CD4-positive, alpha-beta T cell (primary cell): ENCODE measurements at regions not wholly inside any gene's neighbourhood (a gene's known extent, or its start where the extent isn't known, plus 50 kb on each side); places are given as distances from the start of the nearest gene placed in this dataset.

Experiments
- ATAC-seq: fragments of 200-7000 bp; cut with Tn5 transposase; one replicate; pipeline ENCODE4 v1.10.0; 2022; ENCODE audit warnings: mild to moderate bottlenecking; ENCODE audit not compliant: poor library complexity
- CTCF ChIA-PET: fragments of 350-600 bp; sonication (Branson Sonifier 250); formaldehyde crosslinking; loops from one replicate; lab custom pipeline; 2021; ENCODE audit warnings: antibody characterized with exemption, inconsistent platforms; lab: Charles Lee
- POLR2A ChIA-PET: fragments of 350-600 bp; sonication (Branson Sonifier 250); formaldehyde crosslinking; loops from one replicate; lab custom pipeline; 2021; ENCODE audit warnings: antibody characterized with exemption, inconsistent platforms; lab: Charles Lee
- DNase-seq, 14 experiments: peaks; one replicate each; pipeline ENCODE4 v3.0.0-alpha.2; 2013 to 2020; ENCODE audit warnings: mixed read lengths in 2 of 14
- H3K27ac ChIP-seq, 2 donors: one replicate each; pipeline versions ENCODE4 v1.5.1 to v1.7.0; 2013; ENCODE audit warnings: low read length in 2 of 2, low read depth in 1 of 2, mild to moderate bottlenecking in 1 of 2
- H3K27me3 ChIP-seq, 2 experiments: 1 replicate in 1 of 2; 2 replicates in 1 of 2; pipeline versions ENCODE4 v1.6.1 to v1.7.0; 2013; ENCODE audit warnings: low read length in 2 of 2, control low read depth in 1 of 2, mild to moderate bottlenecking in 1 of 2, moderate library complexity in 1 of 2; ENCODE audit not compliant: insufficient read depth in 2 of 2, control insufficient read depth in 1 of 2
- H3K36me3 ChIP-seq: one replicate; pipeline ENCODE4 v1.6.1; 2013; ENCODE audit warnings: low read length, control low read depth; ENCODE audit not compliant: insufficient read depth
- H3K4me1 ChIP-seq: one replicate; pipeline ENCODE4 v1.6.1; 2013; ENCODE audit warnings: low read length, control low read depth; ENCODE audit not compliant: insufficient read depth
- H3K4me3 ChIP-seq: one replicate; pipeline ENCODE4 v1.5.1; 2013; ENCODE audit warnings: mild to moderate bottlenecking, low read length, moderate library complexity
- H3K9me3 ChIP-seq, 2 experiments: 1 replicate in 1 of 2; 2 replicates in 1 of 2; pipeline versions ENCODE4 v1.6.1 to v1.7.0; 2013; ENCODE audit warnings: low read length in 2 of 2, mild to moderate bottlenecking in 2 of 2, control low read depth in 1 of 2, moderate library complexity in 1 of 2; ENCODE audit not compliant: control insufficient read depth in 1 of 2, insufficient read depth in 1 of 2
- H3K27ac Mint-ChIP-seq: one replicate; pipeline ENCODE4 v1.8.0; 2020; ENCODE audit warnings: mixed read lengths
- H3K27me3 Mint-ChIP-seq: one replicate; pipeline ENCODE4 v1.8.0; 2021; ENCODE audit warnings: mixed read lengths
- H3K36me3 Mint-ChIP-seq: one replicate; pipeline ENCODE4 v1.8.0; 2021; ENCODE audit warnings: low read depth, mixed read lengths
- H3K4me1 Mint-ChIP-seq: one replicate; pipeline ENCODE4 v1.8.0; 2021; ENCODE audit warnings: low read depth, mixed read lengths
- H3K4me3 Mint-ChIP-seq: one replicate; pipeline ENCODE4 v1.8.0; 2020; ENCODE audit warnings: mild to moderate bottlenecking, mixed read lengths
- H3K9me3 Mint-ChIP-seq: one replicate; pipeline ENCODE4 v1.8.0; 2020; ENCODE audit warnings: mixed read lengths
- CTCF ChIP-seq: fragments of 200-600 bp; IDR thresholded peaks from one replicate; pipeline ENCODE4 v1.8.0; 2022; ENCODE audit warnings: antibody characterized with exemption, mild to moderate bottlenecking
- intact Hi-C, 2 experiments: fragments of 100-400 bp; cut with DNase I in 1 of 2; cut with micrococcal nuclease in 1 of 2; formaldehyde crosslinking; loops; one replicate each; pipeline versions ENCODE4 v1.15.1 to v1.9.0; 2023 to 2025; cut with DNase I, micrococcal nuclease

GRCh38 chr22:46050451-46050845, 73.5 kb upstream of the WNT7B start:
- Mint-ChIP-seq H3K36me3 (peaks cover 5% of the 10 kb centered on the region), H3K27ac (peak overlapping the region; percentile 98), H3K9me3 (no peaks in the 10 kb centered on the region), H3K4me3 (peak overlapping the region; percentile 20), H3K4me1 (peaks cover 54% of the 10 kb centered on the region), H3K27me3 (no peaks in the 10 kb centered on the region)
- Histone ChIP-seq H3K36me3 (no peaks in the 10 kb centered on the region), H3K27ac (peak overlapping the region in 1 of 2 donors; percentile 23), H3K9me3 (no peaks in the 10 kb centered on the region), H3K27me3 (no peaks in the 10 kb centered on the region), H3K4me1 (peaks cover 63% of the 10 kb centered on the region), H3K4me3 (no peak overlapping the region)
- intact Hi-C loops, result loop anchor here in 1 of 2 experiments (5.0 to 10.0 kb wide), 3 partner anchors 67 to 806 kb away; partner anchors contain the start of gene KIAA0930
- DNase-seq, result peak in 1 of 14 experiments; percentile 8
- CTCF ChIA-PET, result interaction anchor here (4.0 kb wide), 1 partner anchor 44 kb away, joined by 12 read pairs; no protein-coding TSS in a partner anchor
- no peak for TF ChIP-seq CTCF
- no peak for ATAC-seq
- POLR2A ChIA-PET, result interaction anchor here (5.7 kb wide), 1 partner anchor 15 kb away, joined by 102 read pairs; no protein-coding TSS in a partner anchor

DNA sequence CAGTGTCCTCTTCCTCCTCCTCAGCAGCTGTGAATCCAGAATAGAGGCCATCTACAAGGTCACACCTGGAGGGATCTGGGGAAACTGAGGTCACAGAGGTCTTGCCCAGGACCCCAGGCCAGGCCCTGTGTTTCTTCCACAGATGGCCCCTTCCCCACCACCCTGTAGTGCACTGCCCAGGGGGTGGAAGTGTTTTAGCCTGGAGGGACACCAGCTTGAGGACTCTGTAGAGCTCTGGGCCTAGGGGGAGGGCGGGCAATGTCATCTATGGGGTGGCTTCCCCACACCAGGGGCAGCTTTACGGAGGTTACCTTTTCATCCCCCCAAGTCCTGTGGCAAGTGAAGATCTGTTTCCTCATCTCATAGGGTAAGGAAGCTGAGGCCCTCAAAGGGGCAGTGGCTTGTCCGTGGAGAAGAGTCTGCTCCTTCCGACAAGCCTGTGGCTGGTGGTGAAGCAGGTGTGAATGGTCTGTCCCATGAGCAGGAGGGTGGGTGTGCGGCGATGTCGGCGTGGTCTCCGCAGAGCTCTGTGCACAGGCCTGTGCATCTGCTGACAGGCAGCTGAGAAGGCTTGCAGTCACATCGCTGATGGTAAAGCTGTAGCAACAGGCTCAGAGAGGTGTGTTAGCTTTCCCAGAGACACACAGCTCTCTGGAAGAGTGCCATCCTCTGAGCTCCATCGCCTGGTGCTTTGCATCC, 74.1 kb upstream of the WNT7B start:
- peak overlapping the region; percentile 64 to 85 for H3K27ac ChIP-seq
- DNase-seq, result peak in 2 of 14 experiments; percentile 2 to 32
- Mint-ChIP-seq H3K36me3 (peaks cover 5% of the 10 kb centered on the region), H3K27me3 (no peaks in the 10 kb centered on the region), H3K9me3 (no peaks in the 10 kb centered on the region), H3K4me1 (peaks cover 53% of the 10 kb centered on the region), H3K4me3 (peak overlapping the region; percentile 68), H3K27ac (peak overlapping the region; percentile 98)
- ChIA-PET POLR2A (interaction anchor here (0.8 to 5.7 kb wide), 3 partner anchors 16 to 21 kb away, joined by 3 to 102 read pairs (median 26); no protein-coding TSS in a partner anchor), CTCF (interaction anchor here (2.4 to 4.0 kb wide), 2 partner anchors 14 to 45 kb away, joined by 10 to 12 read pairs; no protein-coding TSS in a partner anchor)
- H3K4me1 ChIP-seq, result peaks cover 63% of the 10 kb centered on the region
- H3K9me3 ChIP-seq, result no peaks in the 10 kb centered on the region
- intact Hi-C loops, result loop anchor here in 1 of 2 experiments (5.0 to 10.0 kb wide), 3 partner anchors 66 to 806 kb away; partner anchors contain the start of gene KIAA0930
- H3K36me3 ChIP-seq, result no peaks in the 10 kb centered on the region
- ATAC-seq, result no peak
- no peaks in the 10 kb centered on the region for H3K27me3 ChIP-seq
- H3K4me3 ChIP-seq, result no peak overlapping the region
- TF ChIP-seq CTCF, result no peak

DNA sequence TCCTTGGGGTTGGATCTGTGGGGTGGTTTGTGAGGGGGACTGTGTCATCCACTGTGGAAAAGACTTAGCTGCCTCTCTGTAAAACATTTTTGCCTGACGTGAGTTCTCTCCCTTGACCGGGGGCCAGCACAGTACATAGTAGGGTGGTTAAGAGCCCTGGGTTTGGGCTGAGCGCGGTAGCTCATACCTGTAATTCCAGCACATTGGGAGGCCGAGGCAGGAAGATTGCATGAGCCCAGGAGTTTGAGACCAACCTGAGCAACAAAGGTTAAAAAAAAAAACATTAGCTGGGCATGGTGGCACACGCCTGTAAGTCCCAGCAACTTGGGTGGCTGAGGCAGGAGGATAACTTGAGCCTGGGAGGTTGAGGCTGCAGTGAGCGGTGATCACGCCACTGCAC, 74.7 kb upstream of the WNT7B start:
- CTCF ChIA-PET, result interaction anchor here (2.4 to 4.0 kb wide), 2 partner anchors 15 to 45 kb away, joined by 10 to 12 read pairs; no protein-coding TSS in a partner anchor
- DNase-seq, result peak in 1 of 14 experiments; percentile 6
- H3K4me3 ChIP-seq, result no peak overlapping the region
- Mint-ChIP-seq H3K4me1 (peaks cover 53% of the 10 kb centered on the region), H3K4me3 (peak overlapping the region; percentile 68), H3K36me3 (peaks cover 5% of the 10 kb centered on the region), H3K9me3 (no peaks in the 10 kb centered on the region), H3K27ac (peak overlapping the region; percentile 98), H3K27me3 (no peaks in the 10 kb centered on the region)
- no peaks in the 10 kb centered on the region for H3K9me3 ChIP-seq
- no peaks in the 10 kb centered on the region for H3K27me3 ChIP-seq
- no peak for TF ChIP-seq CTCF
- POLR2A ChIA-PET, result interaction anchor here (0.8 to 5.7 kb wide), 3 partner anchors 16 to 21 kb away, joined by 3 to 102 read pairs (median 26); no protein-coding TSS in a partner anchor
- no peaks in the 10 kb centered on the region for H3K36me3 ChIP-seq
- intact Hi-C loops, result loop anchor here in 1 of 2 experiments (5.0 to 10.0 kb wide), 3 partner anchors 66 to 807 kb away; partner anchors contain the start of gene KIAA0930
- ATAC-seq, result no peak
- peak overlapping the region; percentile 64 to 85 for H3K27ac ChIP-seq
- H3K4me1 ChIP-seq, result peaks cover 67% of the 10 kb centered on the region
